HG03460 (cell line): ENCODE measurements at regions not wholly inside any gene's neighbourhood (a gene's known extent, or its start where the extent isn't known, plus 50 kb on each side); places are given as distances from the start of the nearest gene placed in this dataset.

Source experiments
- ATAC-seq: cut with Tn5 transposase; IDR thresholded peaks from one replicate; pipeline ENCODE4 v1.9.1; 2021; ENCODE audit not compliant: unreplicated experiment

DNA sequence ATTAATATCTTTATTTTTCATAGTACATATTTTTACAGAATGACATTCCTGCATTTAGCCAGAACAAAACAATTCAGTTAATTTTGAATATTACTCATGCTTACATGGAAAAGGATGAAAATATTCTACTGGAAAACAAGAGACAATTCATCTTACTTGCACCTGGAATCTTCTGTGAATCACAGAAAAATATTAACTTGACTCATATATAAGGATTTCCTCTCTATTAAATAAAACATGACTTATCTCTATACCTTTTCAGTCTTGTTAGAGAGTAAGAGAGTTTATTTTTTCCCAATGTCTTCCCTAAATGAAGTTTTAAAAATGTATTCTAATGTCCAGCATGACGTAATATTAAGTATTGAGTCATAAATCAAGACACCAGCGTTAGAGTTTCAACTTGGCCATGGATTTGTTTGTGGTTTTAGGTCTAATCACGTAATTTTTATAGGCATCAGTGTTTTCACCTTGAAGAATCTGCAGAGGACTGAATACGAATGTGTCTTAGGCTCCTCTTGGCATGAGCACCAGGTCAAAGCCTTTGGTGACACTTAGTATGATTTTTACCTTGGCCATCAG is 445.1 kb upstream of the JAG1 start:
- ATAC-seq: no peak

DNA sequence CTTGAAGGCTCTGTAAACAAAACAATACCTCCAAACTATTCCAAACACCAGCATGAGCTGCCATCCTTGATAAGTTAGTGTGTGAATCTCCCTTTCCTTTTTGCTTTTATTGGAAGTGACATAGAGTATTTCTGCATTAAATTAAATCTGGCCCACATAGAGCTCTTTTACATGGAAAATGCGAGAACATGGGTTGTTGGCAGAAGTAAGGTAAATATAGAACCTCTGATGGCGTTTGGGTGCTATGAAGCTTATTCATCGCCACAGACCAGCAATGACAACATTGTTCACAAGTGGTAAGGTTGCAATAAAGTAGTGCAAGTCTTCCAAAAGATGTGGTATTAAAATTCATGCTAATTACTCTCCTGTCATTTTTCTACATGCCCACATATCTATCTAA is 445.8 kb upstream of the JAG1 start:
- ATAC-seq: no peak

DNA sequence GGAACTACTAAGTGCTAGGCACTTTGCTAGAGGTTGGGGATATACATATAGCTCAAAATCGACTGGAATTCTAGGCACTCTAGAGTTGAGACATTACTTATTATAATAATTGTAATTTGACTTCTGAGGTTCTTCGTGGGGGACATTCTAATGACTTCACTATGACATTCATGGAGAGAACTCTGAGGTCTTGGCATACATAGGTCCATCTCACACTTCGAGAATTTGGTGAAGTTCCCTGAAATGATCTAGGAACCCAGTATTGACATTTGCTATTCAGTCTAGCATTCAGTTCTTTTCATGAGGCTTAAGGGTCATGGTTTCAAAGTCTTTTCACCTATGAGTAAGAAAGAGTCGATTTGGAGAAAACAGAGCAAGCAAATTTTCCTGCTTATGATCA is 446.6 kb upstream of the JAG1 start:
- ATAC-seq: no peak

GRCh38 chr20:11124849-11125505 is 451.2 kb upstream of the JAG1 start:
- no peak for ATAC-seq

DNA sequence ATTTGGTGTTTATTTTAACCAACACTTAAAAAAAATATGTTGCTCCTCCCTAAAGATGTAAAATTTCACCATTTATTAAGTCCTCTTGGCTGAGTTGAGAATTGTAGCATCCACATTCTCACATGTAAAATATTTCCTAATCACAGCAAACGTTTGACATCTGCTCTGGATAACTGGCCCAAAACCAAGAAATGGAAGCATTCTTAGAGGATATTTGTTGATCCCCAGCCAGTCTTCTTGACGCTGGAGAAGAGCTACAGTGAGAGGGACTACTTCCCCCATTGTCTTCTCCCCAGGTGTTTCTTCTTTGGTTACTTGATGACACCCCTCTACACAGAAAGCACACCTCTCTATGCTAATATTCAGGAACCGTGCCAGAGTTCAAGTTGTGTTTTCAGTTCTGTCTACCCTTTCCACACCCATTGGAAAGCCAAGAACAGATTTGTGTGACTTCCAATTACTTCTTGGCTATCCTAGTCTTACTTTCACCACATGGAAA is 454.5 kb upstream of the JAG1 start:
- ATAC-seq: no peak

DNA sequence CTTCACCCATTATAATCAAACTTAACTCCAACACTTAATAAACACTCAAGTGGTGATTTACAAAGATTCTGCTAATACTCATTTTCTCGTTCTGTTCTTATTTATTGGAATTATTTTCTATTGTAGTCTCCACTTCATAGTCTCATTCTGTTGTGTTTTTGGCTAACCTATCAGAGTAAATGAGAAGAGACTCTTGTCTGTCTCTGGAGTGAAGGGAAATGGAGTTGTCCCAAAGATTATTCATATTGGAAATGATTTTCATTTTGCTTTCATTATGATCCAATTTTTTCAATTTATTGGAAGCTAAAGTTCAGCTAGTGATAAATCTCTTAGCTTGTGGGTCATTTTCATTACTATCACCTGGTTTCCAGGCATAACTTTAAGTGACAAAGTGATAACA is 454.9 kb upstream of the JAG1 start:
- ATAC-seq: no peak

DNA sequence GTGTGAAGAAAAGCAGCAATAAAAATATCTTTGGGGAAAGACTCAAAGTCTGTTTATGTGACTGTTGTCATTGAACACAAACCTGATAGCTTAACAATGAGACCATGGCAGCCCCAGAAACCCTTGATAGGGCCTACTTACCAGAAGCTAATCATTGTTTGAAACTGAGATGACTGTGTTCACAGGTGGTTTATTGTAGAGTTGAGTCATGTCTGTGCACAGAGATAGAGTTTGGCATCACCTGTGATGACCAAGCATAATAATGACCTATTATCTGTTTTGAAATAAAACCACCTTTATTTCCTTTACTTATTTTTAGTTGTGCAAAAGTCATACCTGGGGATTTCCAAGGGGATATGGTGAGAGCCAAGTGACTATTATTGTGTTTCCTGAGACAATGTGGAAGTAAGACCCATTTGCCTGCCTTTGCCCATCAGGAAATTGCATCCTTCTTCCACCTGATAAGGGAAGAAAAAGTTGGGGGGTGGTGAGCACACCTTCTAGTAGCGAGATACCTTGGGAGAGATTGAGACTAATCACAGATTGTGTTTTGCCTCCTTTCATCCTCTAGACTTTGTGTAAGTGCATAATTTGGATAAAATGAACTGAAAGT is 456.9 kb upstream of the JAG1 start:
- ATAC-seq: no peak

- ATAC-seq: no peak
These were observed 459.1 kb upstream of the JAG1 start for GRCh38 chr20:11132819-11133415.

- ATAC-seq: no peak
These were observed 462.9 kb upstream of the JAG1 start for GRCh38 chr20:11136691-11137090.

DNA sequence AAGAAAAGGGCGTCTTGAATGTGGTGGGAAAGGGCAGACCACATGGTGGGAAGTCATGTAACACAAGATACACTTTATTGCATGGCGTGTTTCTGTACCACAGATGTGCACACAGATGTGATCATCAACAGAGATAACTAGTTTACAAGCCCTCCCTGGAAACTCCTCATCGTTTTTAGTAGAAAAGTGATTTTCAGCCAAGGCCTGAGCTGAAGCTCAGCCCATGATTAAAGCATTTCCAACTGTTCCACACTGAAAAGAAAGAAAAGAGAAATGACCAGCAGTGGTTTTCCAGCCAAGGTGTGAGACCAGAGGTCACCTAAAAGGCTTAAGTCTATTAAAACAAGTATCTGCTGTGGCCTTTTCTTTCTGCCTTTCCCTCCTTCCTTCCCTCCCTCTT is 463.9 kb upstream of the JAG1 start:
- no peak for ATAC-seq

DNA sequence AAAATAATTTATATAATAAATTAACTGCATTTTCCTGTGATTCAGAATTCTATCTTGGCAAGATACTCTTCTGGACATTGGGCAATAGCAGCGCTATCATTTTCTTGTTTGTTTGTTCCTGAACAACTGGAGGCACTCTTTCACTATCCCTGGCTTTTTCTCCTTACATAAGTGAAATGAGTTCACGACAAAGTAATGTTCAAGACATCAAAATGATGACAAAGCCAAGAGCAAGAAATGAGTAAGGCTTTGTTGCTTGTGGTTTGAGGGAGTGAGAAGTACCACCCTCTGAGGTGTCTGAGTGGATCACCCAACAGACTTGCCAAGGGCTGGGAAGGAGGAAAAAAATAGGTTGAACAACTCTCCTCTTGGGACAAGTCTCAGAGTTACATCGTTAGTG is 466.6 kb upstream of the JAG1 start:
- ATAC-seq: no peak

DNA sequence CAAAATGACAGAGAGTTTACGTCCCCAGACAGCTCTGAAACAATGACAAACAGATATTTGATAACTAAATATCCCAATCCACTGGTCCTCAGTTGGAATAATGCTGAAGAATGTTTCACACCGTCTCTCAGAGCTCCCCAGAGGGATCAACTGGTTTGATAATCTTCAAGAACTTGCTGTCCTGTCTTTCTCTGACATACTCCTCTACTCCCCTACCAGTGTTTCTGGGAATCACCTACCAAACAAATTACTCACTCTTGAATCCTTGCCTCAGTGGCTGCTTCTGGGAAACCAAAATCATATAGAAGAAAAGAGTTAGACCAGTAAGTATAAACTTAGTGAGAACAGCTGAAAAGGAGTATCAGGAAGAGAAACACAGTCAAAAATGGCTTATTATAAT is 469.7 kb upstream of the JAG1 start:
- ATAC-seq: no peak

DNA sequence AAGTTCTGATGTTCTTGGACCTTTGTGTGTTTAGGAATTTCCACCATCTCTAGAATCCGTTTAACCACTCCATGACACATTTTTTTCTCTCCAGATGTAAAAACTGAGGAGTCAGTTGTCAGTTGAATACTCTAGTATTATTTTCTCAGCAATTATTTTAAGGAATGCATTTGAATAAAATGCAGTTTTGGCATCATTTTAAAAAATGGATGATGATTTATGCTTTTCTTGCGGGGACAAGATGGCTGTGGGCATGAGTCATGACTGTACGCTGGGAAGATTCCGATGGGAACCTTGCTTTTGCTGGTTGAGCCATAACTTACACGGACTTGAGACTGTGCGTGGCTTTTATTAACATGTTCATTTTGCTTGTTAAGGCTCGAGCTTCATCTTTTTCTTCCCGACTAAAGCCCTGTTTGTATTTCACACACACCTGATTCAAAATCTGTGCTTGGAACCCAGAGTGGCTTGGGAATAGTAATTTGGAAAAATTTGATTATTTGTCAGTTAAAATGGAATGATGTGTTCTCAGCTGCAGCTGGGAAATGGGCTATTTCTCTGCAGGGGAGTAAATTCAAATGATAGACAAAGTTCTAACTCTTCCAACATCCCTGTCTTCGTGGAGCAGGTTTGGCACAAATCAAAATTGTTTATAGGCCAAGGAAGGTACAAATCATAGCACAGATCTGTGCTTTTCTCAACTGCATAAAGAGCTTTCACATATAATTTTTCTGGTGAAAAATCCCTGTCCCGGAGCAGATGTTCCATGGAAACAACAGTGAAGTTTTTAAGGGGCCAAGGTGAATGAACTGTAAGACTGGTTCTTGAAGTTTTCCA is 470.5 kb upstream of the JAG1 start:
- no peak for ATAC-seq

DNA sequence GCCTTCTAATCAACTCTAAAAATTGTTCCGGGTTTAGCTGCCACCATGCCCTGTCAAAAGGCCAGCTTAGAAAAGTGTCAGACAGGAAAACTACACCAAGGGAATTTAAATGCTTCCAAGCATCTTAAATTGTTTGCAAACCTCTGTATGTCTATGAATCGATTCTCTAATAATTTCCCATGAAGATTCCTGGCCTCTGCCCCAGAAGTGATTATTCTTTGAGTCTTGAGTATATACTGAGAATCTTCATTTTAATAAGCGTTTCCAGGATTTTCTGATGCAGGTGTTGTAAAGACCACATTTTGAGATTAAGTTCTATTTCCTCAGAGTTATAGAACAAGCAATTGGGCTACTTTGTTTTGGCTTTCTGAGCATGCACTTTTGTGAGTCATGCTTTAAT is 471.8 kb upstream of the JAG1 start:
- no peak for ATAC-seq

- ATAC-seq: no peak
These were observed 480.0 kb upstream of the JAG1 start for GRCh38 chr20:11153819-11154218.

- no peak for ATAC-seq
These were observed 481.5 kb upstream of the JAG1 start for GRCh38 chr20:11155156-11155756.

DNA sequence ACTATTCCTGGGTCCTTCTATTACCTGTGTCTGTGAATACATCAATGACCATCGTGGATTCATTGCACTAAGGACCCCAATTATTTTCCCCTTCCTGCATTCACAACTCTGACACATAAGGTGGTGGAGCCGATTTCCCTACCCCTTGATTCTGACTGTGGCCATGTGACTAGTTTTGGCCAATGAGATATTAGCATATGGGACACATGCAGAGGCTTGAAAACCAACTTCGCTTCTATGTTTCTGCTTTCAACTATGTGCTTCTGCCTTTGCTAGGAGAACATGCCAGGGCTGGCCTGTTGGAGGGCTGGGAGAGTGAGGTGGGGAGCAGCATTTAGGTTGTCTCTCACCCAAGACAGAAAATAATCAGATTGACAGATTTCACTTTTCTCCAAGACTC is 483.1 kb upstream of the JAG1 start:
- ATAC-seq: no peak

DNA sequence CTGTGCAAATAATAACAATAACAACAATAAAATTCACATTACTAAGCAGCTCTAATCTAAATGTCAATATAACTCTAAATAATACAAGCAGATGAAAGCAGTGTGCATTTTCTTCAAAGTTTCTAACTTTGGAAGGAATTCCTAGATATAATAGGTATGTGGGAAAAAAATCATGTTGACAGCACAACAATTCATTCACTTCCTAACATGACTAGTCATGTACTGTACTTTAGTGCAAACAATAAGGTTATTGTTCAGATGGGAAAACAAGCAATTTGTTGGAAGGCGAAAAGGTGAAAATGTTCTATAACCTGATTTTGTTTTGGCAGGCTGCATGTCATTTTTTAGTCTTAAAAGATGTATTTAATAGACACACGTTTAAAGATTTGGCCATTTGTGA is 484.3 kb upstream of the JAG1 start:
- ATAC-seq: no peak

DNA sequence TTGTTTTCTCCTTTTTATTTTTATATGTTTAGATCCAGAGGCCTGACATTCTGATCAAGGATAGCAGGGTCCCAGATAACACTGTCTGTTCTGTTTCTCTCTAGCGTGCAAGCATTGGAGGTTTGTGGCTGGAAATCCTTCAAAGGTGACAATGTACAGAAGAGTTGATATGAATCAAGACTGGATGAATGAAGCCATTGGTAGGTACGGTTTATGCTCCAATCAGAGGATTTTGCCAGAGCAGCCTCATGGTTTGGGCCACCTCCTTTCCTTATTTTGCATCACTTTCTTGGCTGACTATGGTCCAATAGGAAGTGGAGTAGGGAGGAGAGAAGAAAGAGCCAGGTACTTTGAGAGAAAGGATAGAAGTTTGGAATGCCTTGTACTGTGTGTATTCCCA is 484.8 kb upstream of the JAG1 start:
- ATAC-seq: no peak

DNA sequence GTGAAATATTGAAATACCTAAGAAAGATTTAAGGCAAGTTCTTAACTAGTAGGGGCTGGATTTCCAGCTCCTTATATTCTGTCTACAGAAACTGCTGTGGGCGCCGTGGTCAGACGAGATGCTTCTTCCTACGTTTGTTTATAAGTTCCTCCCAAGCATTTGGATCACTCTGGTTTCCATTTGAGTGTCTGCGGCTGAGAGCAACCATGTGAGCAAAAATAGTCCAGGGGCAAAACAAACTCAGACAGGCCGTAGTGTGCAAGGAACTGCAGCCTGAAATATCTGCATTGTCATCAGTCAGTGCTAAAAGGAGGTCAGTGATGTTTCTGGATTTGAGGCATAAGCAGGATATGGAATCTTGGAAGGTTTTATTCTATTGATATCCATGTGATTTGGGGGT is 485.9 kb upstream of the JAG1 start:
- no peak for ATAC-seq
